GM23338 (cell line): ENCODE measurements at regions not wholly inside any gene's neighbourhood (a gene's known extent, or its start where the extent isn't known, plus 50 kb on each side); places are given as distances from the start of the nearest gene placed in this dataset.

Source experiments
- ATAC-seq: fragments of 200-7000 bp; cut with Tn5 transposase; 3 replicates; pipeline ENCODE4 v1.9.1; 2020
- DNase-seq: peaks from one replicate; pipeline ENCODE4 v3.0.0-alpha.2; 2015; ENCODE audit warnings: low spot score
- H2AFZ ChIP-seq: fragments of 200-600 bp; sonication (generic); 2 replicates; pipeline ENCODE4 v1.8.0; 2016; ENCODE audit warnings: antibody characterized with exemption, mild to moderate bottlenecking, moderate library complexity
- H3F3A ChIP-seq: fragments of 200-600 bp; sonication (generic); replicated peaks from 2 replicates; pipeline ENCODE4 v1.8.0; 2017; ENCODE audit warnings: antibody characterized with exemption, mixed run types, low read depth
- H3K27ac ChIP-seq: fragments of 200-600 bp; sonication (generic); 2 replicates; pipeline ENCODE4 v1.6.1; 2016; ENCODE audit warnings: low read depth
- H3K27me3 ChIP-seq: fragments of 200-600 bp; sonication (generic); 2 replicates; pipeline ENCODE4 v1.8.0; 2016; ENCODE audit warnings: mild to moderate bottlenecking, mixed run types, moderate library complexity; ENCODE audit not compliant: insufficient read depth
- H3K36me3 ChIP-seq: fragments of 200-600 bp; sonication (generic); 2 replicates; pipeline ENCODE4 v1.8.0; 2016; ENCODE audit warnings: mild to moderate bottlenecking; ENCODE audit not compliant: insufficient read depth
- H3K4me1 ChIP-seq: fragments of 200-600 bp; sonication (generic); 2 replicates; pipeline ENCODE4 v1.8.0; 2016; ENCODE audit warnings: mild to moderate bottlenecking, moderate library complexity; ENCODE audit not compliant: insufficient read depth
- H3K4me2 ChIP-seq: fragments of 200-600 bp; sonication (generic); 2 replicates; pipeline ENCODE4 v1.7.1; 2017; ENCODE audit warnings: mixed run types
- H3K4me3 ChIP-seq: fragments of 200-600 bp; sonication (generic); 2 replicates; pipeline ENCODE4 v1.6.1; 2016; ENCODE audit warnings: mixed run types
- H3K79me2 ChIP-seq: fragments of 200-600 bp; sonication (generic); replicated peaks from 2 replicates; pipeline ENCODE4 v1.8.0; 2017; ENCODE audit warnings: mild to moderate bottlenecking; ENCODE audit not compliant: insufficient read depth
- H3K9me2 ChIP-seq: fragments of 200-600 bp; sonication (generic); 2 replicates; pipeline ENCODE4 v1.8.0; 2017; ENCODE audit not compliant: insufficient read depth
- H4K20me1 ChIP-seq: fragments of 200-600 bp; sonication (generic); replicated peaks from 2 replicates; pipeline ENCODE4 v1.8.0; 2017; ENCODE audit warnings: mild to moderate bottlenecking; ENCODE audit not compliant: insufficient read depth
- H3K27ac Mint-ChIP-seq: 2 replicates; pipeline ENCODE4 v1.8.0; 2020; ENCODE audit warnings: inconsistent platforms, mild to moderate bottlenecking, moderate library complexity, mixed read lengths
- H3K27me3 Mint-ChIP-seq: 3 replicates; pipeline ENCODE4 v1.8.0; 2022; ENCODE audit warnings: low read depth, mild to moderate bottlenecking, moderate library complexity, mixed read lengths, inconsistent platforms; ENCODE audit not compliant: insufficient read depth, poor library complexity
- H3K36me3 Mint-ChIP-seq: 3 replicates; pipeline ENCODE4 v1.8.0; 2021; ENCODE audit warnings: low read depth, mild to moderate bottlenecking, inconsistent platforms, moderate library complexity, mixed read lengths
- H3K4me1 Mint-ChIP-seq: 3 replicates; pipeline ENCODE4 v1.8.0; 2020; ENCODE audit warnings: mild to moderate bottlenecking, inconsistent platforms, mixed read lengths
- H3K4me3 Mint-ChIP-seq: 3 replicates; pipeline ENCODE4 v1.8.0; 2021; ENCODE audit warnings: moderate library complexity, mild to moderate bottlenecking, inconsistent platforms, mixed read lengths
- H3K9me3 Mint-ChIP-seq: 3 replicates; pipeline ENCODE4 v1.8.0; 2020; ENCODE audit warnings: moderate library complexity, mild to moderate bottlenecking, inconsistent platforms, mixed read lengths
- ETS1 ChIP-seq: IDR thresholded peaks from 2 replicates; pipeline ENCODE4 v1.6.1; 2016; ENCODE audit warnings: antibody characterized with exemption
- EZH2 ChIP-seq: fragments of 200-600 bp; sonication (generic); IDR thresholded peaks from one replicate; pipeline ENCODE4 v1.8.0; 2017; ENCODE audit warnings: antibody characterized with exemption, mild to moderate bottlenecking, low read depth; ENCODE audit not compliant: unreplicated experiment
- NANOG ChIP-seq: IDR thresholded peaks from 2 replicates; pipeline ENCODE4 v1.6.1; 2016; ENCODE audit warnings: antibody characterized with exemption, borderline replicate concordance
- POLR2AphosphoS5 ChIP-seq: IDR thresholded peaks from 2 replicates; pipeline ENCODE4 v1.6.1; 2016; ENCODE audit warnings: antibody characterized with exemption, low read depth
- REST ChIP-seq: IDR thresholded peaks from one replicate; pipeline ENCODE4 v1.6.1; 2018; ENCODE audit warnings: antibody characterized with exemption; ENCODE audit not compliant: unreplicated experiment
- STAT1 ChIP-seq: IDR thresholded peaks from one replicate; pipeline ENCODE4 v1.6.1; 2016; ENCODE audit warnings: antibody characterized with exemption; ENCODE audit not compliant: unreplicated experiment
- ZNF331 ChIP-seq: fragments of 250-450 bp; sonication (Bioruptor Pico); IDR thresholded peaks from 2 replicates; pipeline ENCODE4 v1.5.0; 2020; ENCODE audit warnings: low read depth, mild to moderate bottlenecking, moderate library complexity
- ZNF462 ChIP-seq: fragments of 250-450 bp; sonication (Bioruptor Pico); IDR thresholded peaks from 2 replicates; pipeline ENCODE4 v1.5.0; 2020; ENCODE audit warnings: mild to moderate bottlenecking, moderate library complexity
- TF ChIP-seq, protein P1 (sequence below), 2 experiments: fragments of 200-600 bp in 1 of 2; sonication (generic) in 1 of 2; conservative IDR thresholded peaks; 2 replicates each; pipeline versions ENCODE4 v1.5.1 to v1.6.1; 2016 to 2017; ENCODE audit warnings: antibody characterized with exemption in 2 of 2, low read depth in 2 of 2, mild to moderate bottlenecking in 2 of 2, moderate library complexity in 1 of 2

DNA sequence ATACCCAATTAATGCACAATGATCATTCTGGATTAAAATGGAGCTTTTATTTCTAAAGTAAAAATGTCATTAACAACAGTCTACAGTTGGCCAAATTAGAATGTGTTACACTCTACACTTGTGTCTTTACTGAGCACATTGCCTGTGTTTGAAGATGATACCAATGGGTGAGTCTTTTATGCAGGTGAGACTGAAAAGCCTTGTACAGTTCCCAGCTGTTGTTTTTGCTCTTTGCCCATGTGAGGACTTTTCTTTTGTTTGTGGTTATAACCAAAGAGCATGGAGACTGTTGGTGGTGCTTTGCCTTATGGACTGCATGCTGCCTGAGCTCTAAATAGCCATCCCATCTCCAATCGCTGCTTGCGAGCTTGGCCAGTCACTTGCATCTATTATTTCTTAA, 264.5 kb downstream of the GATA3 start (continued):
- TF ChIP-seq ZNF331 (CRISPR knock-in tag) (no peak), NANOG (no peak)

DNA sequence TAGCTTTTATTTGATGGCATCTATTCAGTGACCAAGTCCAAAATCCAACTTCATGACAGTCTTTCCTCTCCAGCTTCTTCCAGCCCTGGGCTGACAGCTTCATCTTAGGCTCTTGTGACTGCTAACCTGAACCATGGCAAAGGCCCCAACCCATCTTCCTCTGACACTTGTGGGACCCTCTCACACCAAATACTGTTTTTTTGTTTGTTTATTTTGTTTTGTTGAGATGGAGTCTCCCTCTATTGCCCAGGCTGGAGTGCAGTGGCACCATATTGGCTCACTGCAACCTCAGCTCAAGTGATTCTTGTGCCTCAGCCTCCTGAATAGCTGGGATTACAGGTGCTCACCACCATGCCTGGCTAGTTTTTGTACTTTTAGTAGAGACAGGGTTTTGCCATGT, 265.2 kb downstream of the GATA3 start:
- Histone ChIP-seq H3K4me2 (no peak overlapping the region), H2AFZ (no peak overlapping the region), H3K4me1 (no peaks in the 10 kb centered on the region), H3K27ac (no peak overlapping the region), H3K9me2 (no peaks in the 10 kb centered on the region), H3K27me3 (no peaks in the 10 kb centered on the region), H3F3A (no peaks in the 10 kb centered on the region), H3K36me3 (no peaks in the 10 kb centered on the region), H3K79me2 (no peaks in the 10 kb centered on the region), H3K4me3 (no peak overlapping the region), H4K20me1 (no peaks in the 10 kb centered on the region)
- Mint-ChIP-seq H3K27me3 (no peaks in the 10 kb centered on the region), H3K4me3 (no peak overlapping the region), H3K4me1 (no peaks in the 10 kb centered on the region), H3K27ac (no peak overlapping the region), H3K36me3 (no peaks in the 10 kb centered on the region), H3K9me3 (no peaks in the 10 kb centered on the region)
- ATAC-seq = no peak
- DNase-seq = no peak
- TF ChIP-seq ZNF331 (CRISPR knock-in tag) (no peak), STAT1 (no peak), REST (no peak), ETS1 (no peak), EZH2 (no peak), ZNF462 (no peak), POLR2AphosphoS5 (no peak)
- TF ChIP-seq, protein P1, sequence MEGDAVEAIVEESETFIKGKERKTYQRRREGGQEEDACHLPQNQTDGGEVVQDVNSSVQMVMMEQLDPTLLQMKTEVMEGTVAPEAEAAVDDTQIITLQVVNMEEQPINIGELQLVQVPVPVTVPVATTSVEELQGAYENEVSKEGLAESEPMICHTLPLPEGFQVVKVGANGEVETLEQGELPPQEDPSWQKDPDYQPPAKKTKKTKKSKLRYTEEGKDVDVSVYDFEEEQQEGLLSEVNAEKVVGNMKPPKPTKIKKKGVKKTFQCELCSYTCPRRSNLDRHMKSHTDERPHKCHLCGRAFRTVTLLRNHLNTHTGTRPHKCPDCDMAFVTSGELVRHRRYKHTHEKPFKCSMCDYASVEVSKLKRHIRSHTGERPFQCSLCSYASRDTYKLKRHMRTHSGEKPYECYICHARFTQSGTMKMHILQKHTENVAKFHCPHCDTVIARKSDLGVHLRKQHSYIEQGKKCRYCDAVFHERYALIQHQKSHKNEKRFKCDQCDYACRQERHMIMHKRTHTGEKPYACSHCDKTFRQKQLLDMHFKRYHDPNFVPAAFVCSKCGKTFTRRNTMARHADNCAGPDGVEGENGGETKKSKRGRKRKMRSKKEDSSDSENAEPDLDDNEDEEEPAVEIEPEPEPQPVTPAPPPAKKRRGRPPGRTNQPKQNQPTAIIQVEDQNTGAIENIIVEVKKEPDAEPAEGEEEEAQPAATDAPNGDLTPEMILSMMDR (conservative IDR thresholded peaks at IDR 0.05; ENCODE audit: low read depth in 2 of 2) = no peak
